ENCODE measurements at regions not wholly inside any gene's neighbourhood (a gene's known extent, or its start where the extent isn't known, plus 50 kb on each side); places are given as distances from the start of the nearest gene placed in this dataset.
"Not testable (repeated sequence)": the region's sequence is repeated elsewhere in the genome, so short reads cannot be mapped to it uniquely, and the experiment has no call there.

DNA sequence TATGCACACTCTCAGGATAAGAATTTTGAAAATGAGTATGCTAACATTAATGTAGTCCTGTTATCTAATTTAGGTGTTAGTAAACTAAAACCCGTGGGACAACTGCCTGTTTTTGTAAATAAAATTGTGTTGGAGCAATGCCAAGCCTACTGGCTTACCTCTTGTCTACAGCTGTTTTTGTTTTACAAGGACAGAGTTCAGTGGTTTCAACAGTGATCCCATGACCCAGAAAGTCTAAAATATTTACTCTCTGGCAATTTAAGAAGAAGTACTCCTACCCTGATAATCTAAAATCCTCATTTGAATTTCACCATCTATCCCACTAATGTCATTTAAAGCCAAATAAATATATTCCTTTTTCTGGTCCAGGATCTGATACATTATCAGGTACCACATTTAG is 132.9 kb downstream of the SPIN4 start:
- H3K9me3 Mint-ChIP-seq; H3K27me3 Mint-ChIP-seq; H3K27ac Mint-ChIP-seq (ENCODE audit: low read depth); H3K4me1 Mint-ChIP-seq; DNase-seq (ENCODE audit: low spot score in 2 of 2); ATAC-seq (replicated peaks; ENCODE audit: extremely low read depth, poor library complexity, severe bottlenecking); H3K4me3 Mint-ChIP-seq; H3K36me3 Mint-ChIP-seq (ENCODE audit: insufficient read depth): not testable (repeated sequence)

DNA sequence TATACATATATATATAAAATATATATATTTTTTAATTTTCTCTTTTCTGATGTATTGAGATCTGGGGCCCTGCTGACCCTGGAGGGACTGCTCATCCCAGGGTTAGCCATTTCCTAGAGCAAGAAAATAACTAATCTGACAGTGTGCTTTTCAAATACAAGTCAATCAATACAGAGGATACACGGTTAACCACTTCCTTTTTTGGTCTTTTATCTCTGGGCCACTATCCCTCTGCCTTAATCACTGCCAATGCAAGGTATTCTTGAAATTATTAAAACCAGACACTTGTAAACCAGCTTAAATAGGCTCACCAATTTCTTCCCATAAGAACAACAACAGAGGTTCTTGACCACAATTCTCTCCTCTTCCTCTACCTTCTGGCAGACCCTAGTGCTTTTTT is 133.6 kb downstream of the SPIN4 start:
- not testable (repeated sequence) for H3K27me3 Mint-ChIP-seq; DNase-seq (ENCODE audit: low spot score in 2 of 2); ATAC-seq (replicated peaks; ENCODE audit: extremely low read depth, poor library complexity, severe bottlenecking); H3K27ac Mint-ChIP-seq (ENCODE audit: low read depth); H3K36me3 Mint-ChIP-seq (ENCODE audit: insufficient read depth); H3K4me1 Mint-ChIP-seq; H3K4me3 Mint-ChIP-seq; H3K9me3 Mint-ChIP-seq

DNA sequence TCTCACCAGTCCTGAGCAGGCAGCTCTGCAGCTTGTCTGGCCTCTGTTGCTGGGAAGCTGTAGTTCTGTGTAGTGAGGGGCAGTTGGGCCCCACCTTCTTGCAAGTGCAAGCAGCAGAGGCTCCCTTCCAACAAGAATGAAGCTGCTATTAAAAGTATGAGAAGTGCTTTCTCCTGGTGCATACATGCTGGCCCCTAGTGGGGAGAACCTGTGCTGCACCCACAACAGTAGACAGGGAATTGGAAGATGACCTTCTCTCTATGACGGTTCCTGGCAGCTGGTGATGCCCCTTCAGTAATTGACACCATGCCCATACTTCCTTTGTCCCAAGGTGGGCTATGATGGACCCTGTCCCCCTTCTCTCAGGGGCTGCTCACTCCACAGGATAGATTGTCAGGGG is 141.5 kb downstream of the SPIN4 start:
- DNase-seq (ENCODE audit: low spot score in 2 of 2); H3K9me3 Mint-ChIP-seq; H3K27ac Mint-ChIP-seq (ENCODE audit: low read depth); H3K36me3 Mint-ChIP-seq (ENCODE audit: insufficient read depth); ATAC-seq (replicated peaks; ENCODE audit: extremely low read depth, poor library complexity, severe bottlenecking); H3K4me1 Mint-ChIP-seq; H3K4me3 Mint-ChIP-seq; H3K27me3 Mint-ChIP-seq: not testable (repeated sequence)

DNA sequence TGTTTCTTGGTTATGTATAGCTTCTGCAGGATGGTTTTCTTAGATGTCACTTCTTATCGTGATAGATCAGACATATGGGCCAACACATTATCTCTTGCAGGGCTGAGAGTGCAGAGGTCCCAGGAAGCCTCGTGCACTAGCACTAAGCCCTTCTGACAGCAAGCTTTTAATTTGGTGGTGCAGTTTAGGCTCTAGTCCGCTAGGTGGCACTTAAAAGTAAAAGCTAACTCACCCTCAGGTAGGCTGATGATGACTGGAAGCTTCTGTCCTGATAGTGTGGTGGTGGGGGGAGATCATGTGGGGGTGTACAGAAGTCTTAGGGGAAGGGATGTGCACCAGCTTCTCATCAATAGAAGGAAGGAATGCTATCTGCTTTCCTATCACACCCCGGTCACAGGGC is 142.0 kb downstream of the SPIN4 start:
- H3K27me3 Mint-ChIP-seq; H3K4me3 Mint-ChIP-seq; ATAC-seq (replicated peaks; ENCODE audit: extremely low read depth, poor library complexity, severe bottlenecking); H3K36me3 Mint-ChIP-seq (ENCODE audit: insufficient read depth); H3K27ac Mint-ChIP-seq (ENCODE audit: low read depth); DNase-seq (ENCODE audit: low spot score in 2 of 2); H3K4me1 Mint-ChIP-seq; H3K9me3 Mint-ChIP-seq: not testable (repeated sequence)

DNA sequence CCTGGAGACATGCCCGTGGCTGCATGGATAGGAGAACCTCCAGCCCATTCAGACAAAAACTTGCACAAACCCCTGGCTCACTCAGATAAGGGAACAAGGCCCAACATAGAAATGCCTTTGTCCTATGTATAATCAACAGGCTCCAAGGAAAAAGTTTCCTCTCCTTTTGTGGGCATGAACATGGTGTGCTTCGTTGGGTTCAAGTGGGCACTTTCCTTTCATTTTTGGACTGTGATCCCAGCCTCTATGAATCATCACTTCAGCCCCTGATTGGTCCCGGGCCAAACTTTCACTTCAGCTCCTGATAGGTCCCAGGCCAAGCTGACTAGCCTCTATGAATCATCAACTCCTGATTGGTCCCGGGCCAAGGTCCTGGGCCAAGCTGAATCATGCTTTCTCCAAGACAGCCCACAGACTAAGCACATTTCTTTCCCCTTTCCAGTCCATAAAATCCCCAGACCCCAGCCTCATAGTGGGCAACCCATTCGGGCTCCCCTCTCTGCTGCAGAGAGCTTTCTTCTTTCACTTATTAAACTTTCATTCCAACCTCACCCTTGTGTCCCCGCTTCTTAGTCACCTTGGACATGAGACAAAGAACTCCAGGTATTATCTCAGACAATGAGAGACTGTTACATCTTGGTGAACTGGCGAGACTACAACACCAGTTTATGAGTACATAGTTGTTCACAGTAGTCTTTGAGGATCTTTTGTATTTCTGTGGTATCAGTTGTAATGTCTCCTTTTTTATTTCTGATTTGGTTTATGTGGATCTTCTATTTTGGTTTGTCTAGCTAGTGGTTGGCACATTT is 146.7 kb downstream of the SPIN4 start:
- H3K27ac Mint-ChIP-seq (ENCODE audit: low read depth); H3K36me3 Mint-ChIP-seq (ENCODE audit: insufficient read depth); H3K27me3 Mint-ChIP-seq; H3K4me3 Mint-ChIP-seq; ATAC-seq (replicated peaks; ENCODE audit: extremely low read depth, poor library complexity, severe bottlenecking); H3K9me3 Mint-ChIP-seq; H3K4me1 Mint-ChIP-seq; DNase-seq (ENCODE audit: low spot score in 2 of 2): not testable (repeated sequence)

DNA sequence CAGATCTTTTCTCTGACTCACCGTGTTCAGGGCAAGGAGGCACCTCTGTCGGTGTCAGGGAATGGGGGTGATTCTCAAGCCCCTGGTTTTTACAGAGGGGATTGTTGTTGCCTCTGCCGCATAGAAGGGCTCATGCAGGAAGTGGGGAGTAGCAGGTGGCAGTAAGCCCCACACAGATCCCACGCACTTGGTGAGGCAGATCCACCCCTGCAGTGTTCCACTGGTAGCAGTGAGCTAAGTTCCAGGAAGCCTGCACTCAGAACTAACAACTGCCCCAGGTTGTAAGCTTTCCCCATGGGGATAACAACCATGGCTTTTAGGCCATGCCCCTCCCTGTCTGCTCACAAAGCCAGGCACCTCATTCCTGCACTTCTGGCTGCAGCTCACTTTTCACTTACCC is 149.1 kb downstream of the SPIN4 start:
- ATAC-seq (replicated peaks; ENCODE audit: extremely low read depth, poor library complexity, severe bottlenecking); H3K9me3 Mint-ChIP-seq; H3K27me3 Mint-ChIP-seq; H3K36me3 Mint-ChIP-seq (ENCODE audit: insufficient read depth); DNase-seq (ENCODE audit: low spot score in 2 of 2); H3K4me1 Mint-ChIP-seq; H3K4me3 Mint-ChIP-seq; H3K27ac Mint-ChIP-seq (ENCODE audit: low read depth): not testable (repeated sequence)

DNA sequence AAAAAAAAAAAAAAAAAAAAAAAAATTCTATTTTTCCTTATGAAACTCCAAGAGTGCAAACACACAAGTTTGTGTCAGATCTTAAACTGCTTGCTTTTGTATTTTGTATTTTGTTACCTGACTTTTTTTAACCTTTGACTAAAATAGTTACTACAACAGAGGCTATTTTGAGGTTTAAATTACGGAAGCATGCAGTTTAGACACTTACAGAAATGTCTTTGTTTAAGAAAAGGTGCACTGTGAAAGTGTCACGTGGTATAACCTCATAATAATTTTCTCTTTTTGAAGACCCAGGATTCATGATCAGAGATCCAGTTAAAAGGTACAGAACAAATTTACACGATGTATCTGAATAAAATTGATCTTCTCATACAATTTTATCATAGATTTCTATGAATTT is 152.4 kb downstream of the SPIN4 start:
- not testable (repeated sequence) for H3K4me3 Mint-ChIP-seq; H3K9me3 Mint-ChIP-seq; H3K36me3 Mint-ChIP-seq (ENCODE audit: insufficient read depth); H3K27ac Mint-ChIP-seq (ENCODE audit: low read depth); DNase-seq (ENCODE audit: low spot score in 2 of 2); H3K4me1 Mint-ChIP-seq; H3K27me3 Mint-ChIP-seq; ATAC-seq (replicated peaks; ENCODE audit: extremely low read depth, poor library complexity, severe bottlenecking)

DNA sequence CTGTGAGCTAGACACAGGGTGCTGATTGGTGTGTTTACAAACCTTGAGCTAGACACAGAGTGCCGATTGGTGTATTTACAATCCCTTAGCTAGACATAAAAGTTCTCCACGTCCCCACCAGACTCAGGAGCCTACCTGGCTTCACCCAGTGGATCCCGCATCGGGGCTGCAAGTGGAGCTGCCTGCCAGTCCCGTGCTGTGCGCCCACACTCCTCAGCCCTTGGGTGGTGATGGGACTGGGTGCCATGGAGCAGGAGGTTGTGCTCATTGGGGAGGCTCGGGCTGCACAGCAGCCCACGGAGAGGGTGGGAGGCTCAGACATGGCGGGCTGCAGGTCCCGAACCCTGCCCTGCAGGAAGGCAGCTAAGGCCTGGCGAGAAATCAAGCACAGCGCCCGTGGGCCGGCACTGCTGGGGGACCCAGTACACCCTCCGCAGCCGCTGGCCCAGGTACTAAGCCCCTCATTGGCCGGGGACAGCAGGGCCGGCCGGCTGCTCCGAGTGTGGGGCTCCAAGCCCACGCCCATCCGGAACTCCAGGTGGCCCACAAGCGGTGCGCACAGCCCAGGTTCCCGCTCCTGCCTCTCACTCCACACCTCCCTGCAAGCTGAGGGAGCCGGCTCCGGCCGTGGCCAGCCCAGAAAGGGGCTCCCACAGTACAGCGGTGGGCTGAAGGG is 158.6 kb downstream of the SPIN4 start:
- DNase-seq (ENCODE audit: low spot score in 2 of 2); H3K4me1 Mint-ChIP-seq; H3K9me3 Mint-ChIP-seq; H3K27ac Mint-ChIP-seq (ENCODE audit: low read depth); H3K36me3 Mint-ChIP-seq (ENCODE audit: insufficient read depth); H3K4me3 Mint-ChIP-seq; H3K27me3 Mint-ChIP-seq; ATAC-seq (replicated peaks; ENCODE audit: extremely low read depth, poor library complexity, severe bottlenecking): not testable (repeated sequence)

DNA sequence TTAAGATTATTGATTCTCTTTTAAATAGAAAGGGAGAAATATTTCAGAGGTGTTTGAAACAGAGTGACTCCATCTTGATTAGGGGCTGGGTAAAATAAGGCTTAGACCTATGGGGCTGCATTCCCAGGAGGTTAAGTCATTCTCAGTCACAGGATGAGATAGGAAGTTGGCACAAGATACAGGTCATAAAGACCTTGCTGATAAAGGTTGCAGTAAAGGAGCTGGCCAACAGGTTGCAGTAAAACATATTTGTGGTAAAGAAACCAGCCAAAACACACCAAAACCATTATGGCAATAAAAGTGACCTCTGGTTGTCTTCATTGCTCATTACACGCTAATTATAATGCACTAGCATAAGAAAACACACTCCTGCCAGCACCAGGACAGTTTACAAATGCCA is 165.0 kb downstream of the SPIN4 start:
- Mint-ChIP-seq H3K9me3 (no peaks in the 10 kb centered on the region), H3K4me3 (no peak overlapping the region), H3K4me1 (no peaks in the 10 kb centered on the region), H3K27me3 (no peaks in the 10 kb centered on the region), H3K27ac (ENCODE audit: low read depth) (no peak overlapping the region), H3K36me3 (ENCODE audit: insufficient read depth) (no peaks in the 10 kb centered on the region)
- ATAC-seq (replicated peaks; ENCODE audit: extremely low read depth, poor library complexity, severe bottlenecking): no peak
- DNase-seq (ENCODE audit: low spot score in 2 of 2): no peak

DNA sequence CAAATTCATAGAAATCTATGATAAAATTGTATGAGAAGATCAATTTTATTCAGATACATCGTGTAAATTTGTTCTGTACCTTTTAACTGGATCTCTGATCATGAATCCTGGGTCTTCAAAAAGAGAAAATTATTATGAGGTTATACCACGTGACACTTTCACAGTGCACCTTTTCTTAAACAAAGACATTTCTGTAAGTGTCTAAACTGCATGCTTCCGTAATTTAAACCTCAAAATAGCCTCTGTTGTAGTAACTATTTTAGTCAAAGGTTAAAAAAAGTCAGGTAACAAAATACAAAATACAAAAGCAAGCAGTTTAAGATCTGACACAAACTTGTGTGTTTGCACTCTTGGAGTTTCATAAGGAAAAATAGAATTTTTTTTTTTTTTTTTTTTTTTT is 171.3 kb downstream of the SPIN4 start:
- H3K27ac Mint-ChIP-seq (ENCODE audit: low read depth); H3K4me1 Mint-ChIP-seq; H3K36me3 Mint-ChIP-seq (ENCODE audit: insufficient read depth); H3K9me3 Mint-ChIP-seq; H3K4me3 Mint-ChIP-seq; ATAC-seq (replicated peaks; ENCODE audit: extremely low read depth, poor library complexity, severe bottlenecking); DNase-seq (ENCODE audit: low spot score in 2 of 2); H3K27me3 Mint-ChIP-seq: not testable (repeated sequence)

DNA sequence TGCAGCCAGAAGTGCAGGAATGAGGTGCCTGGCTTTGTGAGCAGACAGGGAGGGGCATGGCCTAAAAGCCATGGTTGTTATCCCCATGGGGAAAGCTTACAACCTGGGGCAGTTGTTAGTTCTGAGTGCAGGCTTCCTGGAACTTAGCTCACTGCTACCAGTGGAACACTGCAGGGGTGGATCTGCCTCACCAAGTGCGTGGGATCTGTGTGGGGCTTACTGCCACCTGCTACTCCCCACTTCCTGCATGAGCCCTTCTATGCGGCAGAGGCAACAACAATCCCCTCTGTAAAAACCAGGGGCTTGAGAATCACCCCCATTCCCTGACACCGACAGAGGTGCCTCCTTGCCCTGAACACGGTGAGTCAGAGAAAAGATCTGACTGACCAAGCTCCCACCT is 174.6 kb downstream of the SPIN4 start:
- H3K27me3 Mint-ChIP-seq; H3K27ac Mint-ChIP-seq (ENCODE audit: low read depth); ATAC-seq (replicated peaks; ENCODE audit: extremely low read depth, poor library complexity, severe bottlenecking); H3K9me3 Mint-ChIP-seq; H3K4me3 Mint-ChIP-seq; H3K36me3 Mint-ChIP-seq (ENCODE audit: insufficient read depth); DNase-seq (ENCODE audit: low spot score in 2 of 2); H3K4me1 Mint-ChIP-seq: not testable (repeated sequence)

DNA sequence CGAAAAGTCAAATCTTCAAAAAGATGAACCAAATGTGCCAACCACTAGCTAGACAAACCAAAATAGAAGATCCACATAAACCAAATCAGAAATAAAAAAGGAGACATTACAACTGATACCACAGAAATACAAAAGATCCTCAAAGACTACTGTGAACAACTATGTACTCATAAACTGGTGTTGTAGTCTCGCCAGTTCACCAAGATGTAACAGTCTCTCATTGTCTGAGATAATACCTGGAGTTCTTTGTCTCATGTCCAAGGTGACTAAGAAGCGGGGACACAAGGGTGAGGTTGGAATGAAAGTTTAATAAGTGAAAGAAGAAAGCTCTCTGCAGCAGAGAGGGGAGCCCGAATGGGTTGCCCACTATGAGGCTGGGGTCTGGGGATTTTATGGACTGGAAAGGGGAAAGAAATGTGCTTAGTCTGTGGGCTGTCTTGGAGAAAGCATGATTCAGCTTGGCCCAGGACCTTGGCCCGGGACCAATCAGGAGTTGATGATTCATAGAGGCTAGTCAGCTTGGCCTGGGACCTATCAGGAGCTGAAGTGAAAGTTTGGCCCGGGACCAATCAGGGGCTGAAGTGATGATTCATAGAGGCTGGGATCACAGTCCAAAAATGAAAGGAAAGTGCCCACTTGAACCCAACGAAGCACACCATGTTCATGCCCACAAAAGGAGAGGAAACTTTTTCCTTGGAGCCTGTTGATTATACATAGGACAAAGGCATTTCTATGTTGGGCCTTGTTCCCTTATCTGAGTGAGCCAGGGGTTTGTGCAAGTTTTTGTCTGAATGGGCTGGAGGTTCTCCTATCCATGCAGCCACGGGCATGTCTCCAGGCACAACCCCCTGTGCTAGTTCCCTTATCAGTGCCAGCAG is 177.1 kb downstream of the SPIN4 start:
- not testable (repeated sequence) for H3K27ac Mint-ChIP-seq (ENCODE audit: low read depth); H3K36me3 Mint-ChIP-seq (ENCODE audit: insufficient read depth); H3K9me3 Mint-ChIP-seq; H3K27me3 Mint-ChIP-seq; H3K4me3 Mint-ChIP-seq; DNase-seq (ENCODE audit: low spot score in 2 of 2); ATAC-seq (replicated peaks; ENCODE audit: extremely low read depth, poor library complexity, severe bottlenecking); H3K4me1 Mint-ChIP-seq

Measured in central memory CD8-positive, alpha-beta T cell (primary cell).